ENCODE measurements at regions not wholly inside any gene's neighbourhood (a gene's known extent, or its start where the extent isn't known, plus 50 kb on each side); places are given as distances from the start of the nearest gene placed in this dataset.

DNA sequence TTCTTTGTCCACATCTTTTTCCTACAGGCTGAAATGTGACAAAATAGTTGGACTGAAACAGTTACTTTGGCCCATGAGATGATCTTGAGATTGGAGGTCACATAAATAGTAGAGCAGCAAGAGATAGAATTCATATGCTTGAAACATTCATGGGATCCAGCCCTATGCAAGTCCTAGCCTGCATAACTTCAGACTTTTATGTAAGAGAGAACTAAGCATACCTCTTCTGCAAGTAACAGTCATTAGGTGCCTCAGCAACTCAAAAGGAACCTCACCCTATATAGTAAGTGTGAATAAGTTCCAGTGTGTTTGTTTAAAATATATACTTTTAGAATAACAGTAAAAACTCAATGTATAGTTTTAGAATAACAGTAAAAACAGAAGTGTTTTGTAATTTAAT is 138.0 kb upstream of the P2RY1 start:
- TF ChIP-seq CTCF (IDR thresholded peaks at IDR 0.05) (no peak), POLR2A (IDR thresholded peaks at IDR 0.05) (no peak)

Measured in uterus (tissue), 2 donors.